HG03280 (cell line): ENCODE measurements at regions not wholly inside any gene's neighbourhood (a gene's known extent, or its start where the extent isn't known, plus 50 kb on each side); places are given as distances from the start of the nearest gene placed in this dataset.
"Not testable (repeated sequence)": the region's sequence is repeated elsewhere in the genome, so short reads cannot be mapped to it uniquely, and the experiment has no call there.

Source experiments
- ATAC-seq: cut with Tn5 transposase; IDR thresholded peaks from one replicate; pipeline ENCODE4 v1.9.1; 2021; ENCODE audit warnings: mild to moderate bottlenecking, moderate library complexity; ENCODE audit not compliant: unreplicated experiment

DNA sequence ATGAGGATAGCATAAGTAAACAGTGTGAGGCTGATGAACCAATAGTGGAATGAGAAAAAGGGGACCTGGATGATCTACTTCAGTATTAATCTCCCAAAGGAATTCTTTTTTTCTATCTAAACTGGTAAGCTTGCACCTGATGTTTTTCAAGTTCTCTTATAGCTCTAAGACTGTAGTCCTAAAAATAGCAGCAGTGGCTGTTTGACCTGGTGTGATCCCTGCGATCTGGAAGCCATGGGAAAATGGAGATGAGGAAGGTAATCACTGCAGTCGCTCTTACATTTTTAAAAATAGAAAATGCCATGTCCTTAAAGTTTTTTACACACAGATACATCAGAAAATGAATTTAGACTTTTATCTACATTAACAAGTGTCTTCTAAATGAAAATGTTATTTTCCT, 926.4 kb upstream of the SLC35B3 start:
- no peak for ATAC-seq

DNA sequence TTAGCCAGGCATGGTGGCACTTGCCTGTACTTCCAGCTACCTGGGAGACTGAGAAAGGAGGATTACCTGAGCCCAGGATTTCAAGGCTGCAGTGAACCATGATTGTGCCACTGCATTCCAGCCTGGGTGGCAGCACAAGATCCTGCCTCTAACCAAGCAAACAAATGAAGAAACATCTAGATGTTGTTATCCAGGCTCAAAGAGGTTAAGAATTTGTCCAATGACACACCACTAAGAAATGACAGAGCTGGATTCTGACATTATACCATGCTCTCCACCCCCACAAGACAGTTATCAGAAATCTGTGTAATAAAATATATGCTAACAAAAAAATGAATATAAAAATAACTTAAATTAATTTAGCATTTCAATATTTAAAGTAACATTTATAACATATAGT, 925.5 kb upstream of the SLC35B3 start:
- ATAC-seq: no peak

DNA sequence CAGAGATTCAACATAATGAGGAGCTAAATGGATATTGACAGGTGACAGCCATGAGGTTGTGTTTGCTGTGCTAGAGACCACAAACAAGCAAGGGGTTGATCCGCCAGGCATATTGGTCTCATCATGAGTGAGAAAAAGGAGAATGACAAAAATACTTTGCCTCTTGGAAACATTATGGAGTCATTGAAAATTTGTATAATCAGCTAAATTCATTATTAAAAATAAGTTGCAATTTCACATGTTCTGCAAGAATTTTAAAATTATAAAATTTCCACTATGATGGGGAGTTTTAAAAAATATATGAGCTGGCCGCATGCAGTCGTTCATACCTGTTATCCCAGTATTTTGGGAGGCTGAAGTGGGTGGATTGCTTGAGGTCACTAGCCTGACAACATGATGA, 912.3 kb upstream of the SLC35B3 start:
- ATAC-seq: no peak

DNA sequence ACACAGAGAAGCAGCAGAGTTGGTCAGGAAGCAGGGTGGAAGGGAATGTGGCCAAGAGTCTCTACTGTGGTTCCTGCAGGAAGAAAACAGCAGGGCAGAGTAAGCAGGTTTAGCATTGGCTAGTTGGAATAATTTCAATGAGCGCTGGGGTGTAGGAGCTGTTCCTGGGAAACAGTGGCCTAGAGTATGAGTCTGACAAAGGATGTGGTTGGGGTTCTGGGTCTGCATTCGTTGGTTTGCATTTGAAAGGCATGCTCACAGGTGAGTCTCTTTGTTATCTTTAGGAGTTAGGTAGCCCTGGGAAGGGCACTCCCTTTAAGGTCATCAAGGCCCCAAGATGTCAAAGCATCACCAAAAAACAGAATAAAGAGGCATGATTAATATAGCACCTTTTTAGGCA, 911.6 kb upstream of the SLC35B3 start:
- ATAC-seq: no peak

DNA sequence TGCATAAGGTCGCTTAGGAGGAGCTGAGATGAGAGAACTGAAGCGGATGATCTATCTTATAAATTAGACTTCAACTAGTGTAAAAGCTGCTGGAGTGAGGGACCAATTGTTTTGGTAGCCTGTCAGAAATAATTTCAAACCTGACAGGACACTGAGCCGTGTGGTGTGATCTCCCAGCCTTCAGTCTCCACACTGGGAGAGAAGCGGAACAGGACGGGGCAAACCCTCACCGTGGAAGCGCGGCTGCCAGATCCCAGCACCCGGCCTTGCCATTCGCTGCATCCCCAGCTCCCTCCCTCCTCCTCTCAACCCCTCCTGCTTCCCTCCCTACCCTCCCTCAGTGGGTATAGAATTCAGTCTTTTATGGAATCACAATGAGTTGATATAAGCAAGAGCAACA, 900.1 kb upstream of the SLC35B3 start:
- ATAC-seq: no peak

DNA sequence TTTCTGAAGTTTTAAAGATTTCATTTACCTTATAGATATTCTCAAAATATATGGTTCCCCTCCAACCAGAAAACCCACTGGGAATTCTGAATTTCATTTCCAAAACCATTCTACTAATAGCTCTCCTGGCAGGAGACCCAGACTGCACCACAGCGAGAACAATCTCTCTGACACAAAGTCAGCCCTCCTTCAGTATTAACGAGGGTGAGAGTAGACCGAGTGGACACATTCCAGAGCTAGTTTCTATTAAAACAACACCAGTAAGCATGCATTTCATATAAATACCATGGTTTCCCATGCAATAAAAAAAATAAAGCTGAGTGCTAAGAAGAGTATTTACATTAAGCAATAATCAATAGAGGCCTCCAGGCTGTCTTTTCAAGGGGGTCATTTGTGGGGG, 899.6 kb upstream of the SLC35B3 start:
- no peak for ATAC-seq

DNA sequence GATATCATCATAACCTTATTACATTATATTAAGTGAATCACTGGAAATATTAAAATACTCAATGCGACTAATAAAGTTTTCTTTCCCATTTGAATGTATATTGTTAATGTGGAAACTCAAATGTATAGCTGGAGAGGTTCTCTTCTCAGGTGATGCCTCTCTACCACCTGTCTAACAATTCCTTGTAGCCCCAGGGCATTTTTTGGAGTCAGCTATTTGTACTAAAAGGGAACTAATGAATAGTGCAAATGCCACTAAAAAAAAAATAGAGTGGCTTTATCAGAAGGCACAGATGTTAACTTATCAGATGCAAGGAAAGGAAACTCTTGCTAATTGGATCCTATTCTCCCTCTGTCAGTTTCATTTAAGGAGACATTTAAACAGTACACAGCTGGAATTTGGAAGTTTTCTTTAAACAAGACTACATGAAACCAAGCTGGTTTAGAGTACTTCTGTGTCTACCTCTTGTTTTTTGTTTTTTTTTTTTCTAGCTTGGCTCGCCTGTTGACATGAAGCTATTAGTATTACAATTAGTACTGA, 897.0 kb upstream of the SLC35B3 start:
- no peak for ATAC-seq

DNA sequence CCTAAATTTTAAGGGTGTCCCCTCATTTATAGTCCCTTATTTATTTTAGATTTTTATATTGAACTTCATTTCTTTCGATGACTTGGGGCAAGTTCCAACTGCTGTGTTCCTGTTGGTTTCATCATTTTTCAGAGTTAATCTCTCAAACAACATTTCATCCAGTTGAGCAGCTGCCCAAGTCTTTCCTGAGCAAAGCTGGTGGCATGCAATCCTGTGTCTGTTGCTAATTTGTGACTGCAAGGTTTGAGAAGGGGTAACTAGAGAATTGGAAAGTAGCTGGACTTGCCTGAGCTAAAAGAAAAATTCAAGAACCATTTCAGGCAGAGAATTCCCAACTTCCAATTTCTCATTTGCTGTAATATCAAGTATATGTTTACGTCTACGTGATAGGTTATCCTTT, 881.5 kb upstream of the SLC35B3 start:
- ATAC-seq: no peak

DNA sequence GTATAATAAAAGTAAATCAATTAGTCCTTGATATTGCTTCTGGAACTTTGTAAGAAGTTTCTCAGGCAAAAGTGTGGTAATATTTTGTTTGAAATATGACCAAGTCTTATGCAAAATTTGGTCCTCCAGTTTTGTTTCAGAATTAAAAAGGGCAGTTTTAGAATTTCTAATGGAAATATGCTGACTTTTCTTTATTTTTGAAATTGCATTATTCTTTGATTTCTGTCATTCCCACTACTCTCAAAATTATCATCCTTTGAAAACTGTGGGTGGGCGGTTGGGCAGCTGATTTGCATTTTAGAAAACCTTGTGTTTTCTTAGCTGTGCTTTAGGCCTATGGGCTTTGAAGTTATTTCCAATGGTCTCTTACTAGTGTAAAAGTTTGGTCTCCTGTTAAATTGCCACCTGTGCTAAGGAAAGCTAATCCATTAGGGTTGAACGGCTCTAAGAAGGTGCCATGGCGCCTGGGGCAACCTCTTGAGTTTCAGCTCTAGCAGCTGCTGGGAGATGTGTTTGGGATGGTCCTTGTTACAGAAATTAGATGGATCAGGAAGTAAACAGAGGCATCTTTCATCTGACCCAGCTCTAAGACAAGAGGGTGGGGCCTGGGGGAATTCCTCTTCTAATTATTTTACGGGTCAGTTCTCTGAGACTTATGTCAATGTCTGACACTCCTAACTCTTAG, 880.8 kb upstream of the SLC35B3 start:
- ATAC-seq: no peak

DNA sequence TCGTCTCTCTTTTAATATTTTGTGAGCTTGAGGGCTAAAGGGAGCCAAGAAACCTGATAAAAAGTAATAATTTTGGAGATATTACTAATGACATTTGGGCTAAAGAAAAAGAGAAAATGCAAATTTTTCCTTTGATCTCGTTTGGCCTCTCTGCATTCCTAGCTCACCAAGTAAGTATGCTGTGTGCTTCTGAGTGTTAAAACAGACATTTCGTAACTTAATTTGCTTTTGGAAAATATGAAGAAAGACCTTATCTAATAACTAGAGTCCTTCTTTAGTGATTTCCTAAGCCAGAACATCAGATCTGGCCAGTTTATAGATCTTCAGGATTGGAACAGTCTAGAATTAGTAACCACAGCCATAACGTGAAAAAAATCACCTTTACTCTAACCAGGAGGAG, 872.9 kb upstream of the SLC35B3 start:
- no peak for ATAC-seq

DNA sequence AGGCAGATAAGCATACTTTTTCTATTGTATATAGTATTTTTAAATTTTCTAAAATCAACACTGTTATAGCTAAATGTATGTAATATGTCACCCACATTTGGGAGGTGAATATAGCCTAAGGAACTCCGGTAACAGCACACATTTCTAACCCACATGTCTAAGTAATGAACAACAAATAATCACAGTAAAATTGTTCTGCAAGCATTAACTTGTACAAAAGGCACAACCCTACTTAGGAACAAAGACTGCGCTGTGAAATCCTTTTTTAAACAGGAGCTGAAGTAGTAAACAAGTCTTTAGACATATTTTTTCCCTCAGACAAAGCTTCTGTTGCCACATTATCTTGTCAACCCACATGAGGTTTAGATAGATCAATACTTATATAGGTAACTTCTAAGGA, 872.4 kb upstream of the SLC35B3 start:
- ATAC-seq: no peak

DNA sequence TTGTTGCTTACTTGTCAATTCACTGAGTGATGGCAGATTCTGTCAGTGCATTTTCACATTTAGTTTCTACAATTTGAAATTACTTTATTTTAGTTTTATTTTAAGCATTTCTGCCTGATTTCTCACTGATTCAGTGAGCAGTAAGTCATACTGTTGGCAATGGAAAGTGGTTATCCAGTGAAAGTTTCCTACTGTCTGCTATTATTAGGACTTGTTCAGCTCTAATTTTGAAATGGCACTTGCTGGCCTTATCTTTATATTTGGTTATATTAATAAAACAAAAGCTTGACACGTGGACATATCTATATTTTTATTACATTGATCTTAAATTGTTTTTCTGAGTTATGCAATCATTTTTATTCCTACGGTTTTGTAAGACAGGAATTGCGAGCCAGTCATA, 871.8 kb upstream of the SLC35B3 start:
- no peak for ATAC-seq

DNA sequence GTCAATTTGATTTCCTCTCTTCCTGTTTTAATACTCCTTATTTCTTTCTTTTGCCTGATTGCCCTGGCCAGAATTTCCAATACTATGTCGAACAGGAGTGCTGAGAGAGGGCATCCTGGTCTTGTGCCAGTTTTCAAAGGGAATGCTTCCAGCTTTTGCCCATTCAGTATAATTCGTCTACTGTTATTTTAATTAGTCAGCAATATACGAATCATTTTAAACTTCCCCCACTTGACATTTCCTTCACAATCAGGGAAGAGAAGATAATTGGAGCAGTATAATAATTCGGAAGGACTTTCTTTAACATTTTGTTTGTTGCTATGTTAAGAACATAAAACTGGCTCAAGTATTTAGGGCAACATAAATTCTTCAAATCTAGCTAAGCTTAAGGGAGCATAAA, 860.3 kb upstream of the SLC35B3 start:
- no peak for ATAC-seq

DNA sequence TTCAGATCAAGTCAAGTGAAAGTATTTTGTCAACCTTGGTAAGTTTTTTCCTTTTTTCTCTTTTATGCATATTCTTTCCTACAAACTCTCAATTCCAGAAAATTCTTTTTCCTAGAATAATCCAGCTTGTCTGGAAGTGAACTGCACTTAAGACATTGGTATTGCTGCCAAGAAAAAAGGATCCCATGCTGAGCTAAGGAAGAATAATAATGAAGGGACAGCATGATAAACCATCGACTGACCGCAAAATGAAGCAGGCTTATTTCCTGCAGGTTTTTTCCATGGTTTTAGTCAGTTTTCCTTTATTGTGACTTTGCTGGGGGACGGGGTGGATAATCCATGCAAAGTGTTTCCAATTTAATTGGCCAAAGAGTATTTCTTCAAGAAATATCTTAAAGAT, 857.6 kb upstream of the SLC35B3 start:
- ATAC-seq: no peak

DNA sequence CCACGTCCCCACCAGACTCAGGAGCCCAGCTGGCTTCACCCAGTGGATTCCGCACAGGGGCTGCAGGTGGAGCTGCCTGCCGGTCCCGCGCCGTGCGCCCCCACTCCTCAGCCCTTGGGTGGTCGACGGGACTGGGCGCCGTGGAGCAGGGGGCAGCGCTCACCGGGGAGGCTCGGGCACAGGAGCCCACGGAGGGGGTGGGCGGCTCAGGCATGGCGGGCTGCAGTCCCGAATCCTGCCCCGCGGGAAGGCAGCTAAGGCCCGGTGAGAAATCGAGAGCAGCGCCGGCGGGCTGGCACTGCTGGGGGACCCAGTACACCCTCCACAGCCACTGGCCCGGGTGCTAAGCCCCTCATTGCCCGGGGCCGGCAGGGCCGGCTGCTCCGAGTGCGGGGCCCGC, 855.0 kb upstream of the SLC35B3 start:
- ATAC-seq: not testable (repeated sequence)

DNA sequence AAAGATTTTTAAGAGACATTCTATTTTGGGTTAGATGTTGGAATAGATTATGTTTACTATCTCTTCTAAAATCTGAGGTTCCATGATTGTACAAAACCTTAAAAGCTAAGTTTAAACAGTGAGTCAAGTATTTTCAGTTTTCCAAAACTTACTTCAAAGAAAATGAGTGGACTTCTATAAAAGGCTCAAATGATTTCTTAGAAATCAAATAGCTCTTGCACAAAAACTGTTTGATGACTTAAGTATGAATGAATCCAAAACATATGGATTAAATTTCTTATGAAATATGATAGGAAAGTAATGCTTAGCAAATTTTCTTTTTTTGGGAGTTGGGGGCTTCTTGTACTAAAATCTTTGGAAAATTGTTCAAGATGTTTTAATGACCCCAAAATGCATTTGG, 837.3 kb upstream of the SLC35B3 start:
- no peak for ATAC-seq

DNA sequence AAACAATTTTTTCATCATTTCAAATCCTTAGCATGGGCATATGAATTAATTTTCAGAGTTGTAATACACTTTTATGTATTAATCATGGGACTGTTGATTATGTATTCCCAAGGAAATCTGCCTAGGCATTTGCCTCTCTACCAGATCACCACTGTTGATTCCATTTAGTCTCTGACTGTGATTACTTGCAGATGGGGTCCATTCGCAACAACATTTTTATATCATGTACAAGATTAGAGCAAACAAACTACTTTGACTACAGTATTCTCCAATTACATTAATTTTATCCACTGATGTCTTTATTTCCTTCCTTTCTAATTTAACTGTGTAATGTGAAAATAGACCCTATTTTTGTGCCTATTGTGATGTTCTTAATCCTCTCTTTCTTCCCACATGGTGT, 831.4 kb upstream of the SLC35B3 start:
- no peak for ATAC-seq

DNA sequence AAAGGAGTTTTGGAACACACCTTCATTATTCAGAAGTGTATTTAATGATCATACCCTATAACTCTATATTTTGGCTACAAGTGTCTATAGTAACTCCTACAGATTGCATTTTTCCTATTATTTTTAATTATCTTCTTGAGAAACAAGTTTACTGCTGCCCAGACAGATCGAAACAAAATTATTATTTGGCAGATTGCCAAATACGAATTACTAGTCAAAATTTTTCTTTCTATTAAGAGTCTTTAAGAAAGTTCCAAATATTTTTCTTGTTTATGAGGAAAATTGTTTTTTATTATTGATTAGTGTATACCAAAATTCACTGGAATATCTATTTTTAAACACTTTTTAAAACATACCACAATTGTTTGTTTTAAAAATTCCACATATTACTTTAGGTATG, 821.9 kb upstream of the SLC35B3 start:
- no peak for ATAC-seq

DNA sequence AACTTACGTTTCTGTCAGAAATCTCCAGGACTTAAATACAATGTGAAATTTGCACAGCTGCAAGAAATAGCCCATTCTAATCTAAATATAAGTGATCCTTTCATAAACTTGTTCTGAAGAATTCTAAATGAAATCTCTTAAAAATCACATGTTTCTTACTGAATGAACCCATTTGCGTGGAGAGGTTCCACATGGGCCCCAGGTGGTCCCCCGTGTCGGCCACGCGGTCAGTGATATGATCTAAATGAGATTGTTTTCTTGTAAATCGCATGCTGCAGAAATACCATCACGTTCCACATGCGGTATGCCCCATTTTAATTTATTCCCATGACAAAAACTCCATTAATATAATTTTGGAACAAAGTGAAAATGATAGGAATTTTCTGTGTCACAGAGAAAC, 818.9 kb upstream of the SLC35B3 start:
- ATAC-seq: no peak

DNA sequence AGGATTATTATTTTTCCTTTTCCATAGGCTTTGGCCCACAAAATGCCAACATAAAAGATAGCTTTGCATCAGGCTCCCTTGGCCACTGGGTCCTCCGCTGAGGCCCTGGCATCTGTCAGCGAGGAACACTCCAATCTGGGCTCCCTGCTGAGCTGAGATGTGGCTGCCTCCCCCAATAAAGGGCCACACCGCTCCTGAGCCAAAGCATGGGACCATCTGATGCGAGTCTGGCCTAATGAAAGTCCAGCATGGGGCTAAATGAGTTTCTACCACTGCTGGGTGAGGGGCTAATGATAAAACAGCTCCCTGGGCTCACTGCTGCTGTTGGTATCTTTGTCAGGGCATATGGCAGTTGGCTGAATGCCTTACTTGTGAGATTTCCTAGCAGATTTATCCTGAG, 817.5 kb upstream of the SLC35B3 start:
- ATAC-seq: no peak

DNA sequence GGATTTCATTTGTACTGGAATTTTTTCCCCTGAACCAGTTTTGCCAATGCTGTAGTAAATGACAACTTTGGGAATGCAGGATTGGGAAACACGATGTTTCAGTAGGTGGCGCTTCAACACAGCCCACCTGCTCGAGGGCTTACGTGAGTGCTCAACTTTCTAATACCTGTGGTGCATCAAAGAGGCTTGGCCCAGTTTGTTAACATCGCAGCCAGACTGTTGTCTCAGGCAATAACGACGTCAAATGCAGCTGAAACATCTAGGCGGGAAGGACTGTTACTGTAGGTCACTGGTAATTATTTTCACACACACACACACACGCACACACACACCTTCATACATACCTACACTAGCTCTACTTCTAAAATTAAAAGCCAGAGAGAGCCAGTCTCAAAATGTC, 815.5 kb upstream of the SLC35B3 start:
- no peak for ATAC-seq

DNA sequence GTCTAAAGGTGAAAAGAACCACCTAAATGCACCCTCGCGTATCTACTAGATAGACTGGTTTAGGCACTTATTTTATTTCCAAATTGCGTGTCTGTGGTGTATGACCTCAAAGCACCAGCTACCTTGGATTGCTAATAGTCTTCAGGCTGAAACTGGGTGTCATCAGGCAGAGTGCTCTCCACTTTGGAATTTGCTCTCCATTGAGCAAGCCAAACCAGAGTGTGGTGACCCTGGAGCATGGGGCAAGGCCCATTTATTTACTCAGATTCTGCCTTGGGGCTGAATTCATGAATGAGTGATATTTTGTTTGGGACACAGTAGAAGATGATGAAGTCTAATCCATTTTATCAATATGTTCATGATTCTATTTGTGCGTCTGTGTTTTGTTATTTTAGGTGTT, 812.8 kb upstream of the SLC35B3 start:
- ATAC-seq: no peak

DNA sequence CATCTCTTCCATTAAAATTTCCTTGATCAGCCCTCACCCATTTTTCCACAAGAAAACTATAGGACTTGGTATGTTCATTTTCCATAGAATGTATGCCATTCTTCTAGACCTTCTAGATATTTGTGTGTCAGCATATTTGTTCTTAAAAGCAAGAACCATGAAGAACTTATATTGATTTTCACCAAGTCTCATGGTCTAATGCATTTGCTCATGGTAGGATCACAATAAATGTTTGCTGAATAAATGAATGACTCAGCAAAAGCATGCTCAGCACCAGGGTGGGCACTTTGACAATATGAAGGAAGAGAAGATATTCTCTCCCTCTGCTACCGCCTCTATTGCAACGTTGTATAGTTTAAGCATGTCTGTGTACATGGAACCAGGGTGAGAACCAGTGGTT, 805.5 kb upstream of the SLC35B3 start:
- no peak for ATAC-seq
